ENCODE measurements at regions not wholly inside any gene's neighbourhood (a gene's known extent, or its start where the extent isn't known, plus 50 kb on each side); places are given as distances from the start of the nearest gene placed in this dataset.

GRCh38 chr4:14560577-14560976 is 441.7 kb upstream of the CPEB2 start:
- POLR2A ChIA-PET (ENCODE audit: partially characterized antibody) = no interaction called here
- Histone ChIP-seq H3K23me2 (ENCODE audit: low read depth, low read length) (no peaks in the 10 kb centered on the region), H2AFZ (ENCODE audit: low read length) (no peak overlapping the region), H3K27me3 (replicated peaks in 1 of 4; ENCODE audit: control insufficient read depth in 3 of 4, extremely low read depth in 1 of 4, insufficient read depth in 3 of 4, low read length in 3 of 4) (no peaks in the 10 kb centered on the region), H3K4ac (replicated peaks; ENCODE audit: insufficient read length, low read depth, low read length) (no peak overlapping the region), H2AK5ac (ENCODE audit: low read depth, low read length) (no peak overlapping the region), H3K4me3 (ENCODE audit: extremely low read depth in 1 of 4, insufficient read depth in 2 of 4, low read depth in 3 of 4, low read length in 4 of 4) (no peak overlapping the region), H2BK15ac (ENCODE audit: low read length) (no peak overlapping the region), H2BK120ac (replicated peaks; ENCODE audit: low read depth, low read length) (no peak overlapping the region), H3K36me3 (ENCODE audit: control insufficient read depth in 2 of 4, insufficient read depth in 4 of 4, low read length in 3 of 4) (no peaks in the 10 kb centered on the region), H4K20me1 (replicated peaks in 1 of 2; ENCODE audit: control insufficient read depth in 1 of 2, insufficient read depth in 2 of 2, low read length in 2 of 2) (no peaks in the 10 kb centered on the region), H3K14ac (ENCODE audit: insufficient read length) (no peak overlapping the region), H2BK5ac (ENCODE audit: low read depth, low read length) (no peak overlapping the region), H2BK12ac (ENCODE audit: low read depth, low read length) (no peak overlapping the region), H3K79me1 (ENCODE audit: low read depth, low read length) (no peaks in the 10 kb centered on the region), H3K18ac (ENCODE audit: extremely low read depth, low read length) (no peak overlapping the region), H3K4me2 (ENCODE audit: insufficient read depth in 1 of 2, low read depth in 2 of 2, low read length in 2 of 2) (no peak overlapping the region), H3K9ac (replicated peaks in 1 of 4; ENCODE audit: extremely low read depth in 1 of 4, low read depth in 3 of 4, low read length in 3 of 4) (no peak overlapping the region), H3K23ac (ENCODE audit: insufficient read length) (no peak overlapping the region), H4K91ac (replicated peaks; ENCODE audit: insufficient read length, low read length) (no peak overlapping the region), H2BK20ac (ENCODE audit: low read length) (no peak overlapping the region), H3K4me1 (replicated peaks in 1 of 4; ENCODE audit: control insufficient read depth in 3 of 4, insufficient read depth in 4 of 4, low read length in 3 of 4) (no peaks in the 10 kb centered on the region), H3K27ac (ENCODE audit: low read depth, low read length) (no peak overlapping the region), H4K5ac (ENCODE audit: insufficient read length, low read depth, low read length) (no peak overlapping the region), H4K8ac (ENCODE audit: extremely low read depth, insufficient read depth, low read length) (no peak overlapping the region), H3K79me2 (ENCODE audit: control insufficient read depth in 1 of 2, insufficient read depth in 2 of 2, low read length in 2 of 2) (no peaks in the 10 kb centered on the region), H3K56ac (replicated peaks; ENCODE audit: insufficient read length, low read depth, low read length) (no peak overlapping the region), H3K9me3 (ENCODE audit: insufficient read depth in 2 of 2, low read depth in 1 of 2, low read length in 1 of 2) (peaks cover 0 to 1% of the 10 kb centered on the region in 2 experiments; a peak in 1 of 4 replicates)
- FAIRE-seq (no peak), DNase-seq (ENCODE audit: low read depth in 1 of 2, low spot score in 2 of 2) (no peak)
- WGBS, 2 experiments (ENCODE audit: extremely low coverage in 1 of 2, insufficient coverage in 1 of 2, insufficient read length in 1 of 2, insufficient replicate concordance in 2 of 2, low coverage in 1 of 2, low lambda C conversion rate in 2 of 2, missing lambda C conversion rate in 1 of 2) = 96% methylated on average over 1 of the region's 1 CpG; no CpG with 5 or more reads in 1 of the 2 experiments
- CTCF ChIA-PET (ENCODE audit: partially characterized antibody) = interaction anchor here (0.7 kb wide), 1 partner anchor 211 kb away, joined by 3 read pairs; no protein-coding TSS in a partner anchor
- no peak for TF ChIP-seq TBP (IDR thresholded peaks at IDR 0.05; ENCODE audit: low read depth, low read length)
- TF ChIP-seq PHF8 (conservative IDR thresholded peaks at IDR 0.05; ENCODE audit: low read depth, low read length) = no peak
- TF ChIP-seq SRF (IDR thresholded peaks at IDR 0.05; ENCODE audit: low read depth, low read length) = no peak
- no peak for TF ChIP-seq POU5F1 (IDR thresholded peaks at IDR 0.05; ENCODE audit: low read depth, low read length)
- TF ChIP-seq CEBPB (IDR thresholded peaks at IDR 0.05; ENCODE audit: low read depth, low read length) = no peak
- TF ChIP-seq BCL11A (IDR thresholded peaks at IDR 0.05; ENCODE audit: low read depth in 2 of 2, low read length in 2 of 2) = no peak
- TF ChIP-seq JUN (IDR thresholded peaks at IDR 0.05; ENCODE audit: low read depth, low read length) = no peak
- no peak for TF ChIP-seq EGR1 (IDR thresholded peaks at IDR 0.05; ENCODE audit: borderline replicate concordance, low read depth, low read length)
- TF ChIP-seq NANOG (IDR thresholded peaks at IDR 0.05; ENCODE audit: insufficient read depth, low read depth, low read length, poor library complexity, severe bottlenecking) = no peak
- no peak for TF ChIP-seq RFX5 (IDR thresholded peaks at IDR 0.05; ENCODE audit: borderline replicate concordance, low read depth, low read length)
- TF ChIP-seq POLR2AphosphoS5 (IDR thresholded peaks at IDR 0.05; ENCODE audit: low read depth, low read length) = no peak
- no peak for TF ChIP-seq GTF2F1 (IDR thresholded peaks at IDR 0.05; ENCODE audit: borderline replicate concordance, low read depth, low read length)
- TF ChIP-seq ATF2 (IDR thresholded peaks at IDR 0.05; ENCODE audit: low read length) = no peak
- TF ChIP-seq JUND (IDR thresholded peaks at IDR 0.05; ENCODE audit: low read length) = no peak
- no peak for TF ChIP-seq SP2 (IDR thresholded peaks at IDR 0.05; ENCODE audit: low read length)

All from H1 (cell line).